ENCODE measurements at regions not wholly inside any gene's neighbourhood (a gene's known extent, or its start where the extent isn't known, plus 50 kb on each side); places are given as distances from the start of the nearest gene placed in this dataset.

- no peaks in the 10 kb centered on the region for H3K9me3 ChIP-seq (ENCODE audit: low read length)
- H3K36me3 ChIP-seq (replicated peaks in 1 of 2; ENCODE audit: control insufficient read depth in 1 of 2, insufficient read depth in 2 of 2, low read length in 2 of 2), result no peaks in the 10 kb centered on the region
- no peak overlapping the region for H2AFZ ChIP-seq (ENCODE audit: low read length)
- H3K4me1 ChIP-seq (ENCODE audit: insufficient read depth, low read length), result no peaks in the 10 kb centered on the region
- no peaks in the 10 kb centered on the region for H3K79me2 ChIP-seq (ENCODE audit: insufficient read depth, low read length)
- no peak overlapping the region for H3K4me3 ChIP-seq (replicated peaks in 1 of 3; ENCODE audit: insufficient read depth in 1 of 3, low read depth in 2 of 3, low read length in 3 of 3)
- DNase-seq (ENCODE audit: low spot score) (no peak), FAIRE-seq (no peak), ATAC-seq (no peak)
- in situ Hi-C loops (cut with HindIII; ENCODE audit: extremely low pct_ligation_motif_present, low pct_unique_long_range_greater_than_20kb), result no loop called here
- H3K4me2 ChIP-seq (ENCODE audit: low read depth, low read length), result no peak overlapping the region
- intact Hi-C loops (cut with micrococcal nuclease; ENCODE audit: unreplicated experiment), result no loop called here
- no TSS peak for BruUV-seq (replicated peaks)
- ChIA-PET CTCF (ENCODE audit: low intra/inter-chr PET ratio, low total read pairs) (no interaction called here), POLR2A (no interaction called here)
- H3K27me3 ChIP-seq (ENCODE audit: control insufficient read depth in 1 of 2, insufficient read depth in 2 of 2, low read length in 2 of 2), result no peaks in the 10 kb centered on the region
- no peak overlapping the region for H3K9ac ChIP-seq (ENCODE audit: insufficient read depth, low read depth, low read length)
- no peak overlapping the region for H3K27ac ChIP-seq (ENCODE audit: extremely low read length, insufficient read depth, low read length)
- H4K20me1 ChIP-seq (ENCODE audit: insufficient read depth, low read length), result no peaks in the 10 kb centered on the region
- TF ChIP-seq ZNF724P (CRISPR knock-in tag; IDR thresholded peaks at IDR 0.05; ENCODE audit: borderline replicate concordance) (no peak), CREM (IDR thresholded peaks at IDR 0.05) (no peak), CREM (CRISPR knock-in tag; IDR thresholded peaks at IDR 0.05) (no peak), KAT7 (CRISPR knock-in tag; IDR thresholded peaks at IDR 0.05; ENCODE audit: borderline replicate concordance) (no peak), BCL6 (CRISPR knock-in tag; IDR thresholded peaks at IDR 0.05) (no peak), FOSL1 (CRISPR knock-in tag; IDR thresholded peaks at IDR 0.05; ENCODE audit: borderline replicate concordance) (no peak), ZNF274 (CRISPR knock-in tag; IDR thresholded peaks at IDR 0.05) (no peak), ZNF382 (CRISPR knock-in tag; IDR thresholded peaks at IDR 0.05; ENCODE audit: borderline replicate concordance) (no peak), SNAPC2 (CRISPR knock-in tag; IDR thresholded peaks at IDR 0.05) (no peak), ZNF225 (CRISPR knock-in tag; IDR thresholded peaks at IDR 0.05) (no peak), MIER3 (CRISPR knock-in tag; IDR thresholded peaks at IDR 0.05; ENCODE audit: borderline replicate concordance) (no peak), ZNF367 (CRISPR knock-in tag; IDR thresholded peaks at IDR 0.05; ENCODE audit: borderline replicate concordance) (no peak), NFE2L2 (IDR thresholded peaks at IDR 0.05; ENCODE audit: low read length) (no peak), ZNF264 (CRISPR knock-in tag; IDR thresholded peaks at IDR 0.05) (no peak), HOXD1 (CRISPR knock-in tag; IDR thresholded peaks at IDR 0.05) (no peak), HBP1 (CRISPR knock-in tag; IDR thresholded peaks at IDR 0.05; ENCODE audit: low read depth) (no peak)
Measured at GRCh38 chr9:115930472-115930871, 223.1 kb upstream of the PAPPA start.
